K562 (cell line): ENCODE measurements at regions not wholly inside any gene's neighbourhood (a gene's known extent, or its start where the extent isn't known, plus 50 kb on each side); places are given as distances from the start of the nearest gene placed in this dataset.

Source experiments
- ATAC-seq: fragments of 200-7000 bp; cut with Tn5 transposase; 3 replicates; pipeline ENCODE4 v1.9.1; 2020; ENCODE audit warnings: moderate library complexity
- BruUV-seq: library from RNA; stranded (reverse); fragments of 400-500 nt; replicated peaks from 2 replicates; lab custom pipeline; 2021; lab: Mats Ljungman, UMichigan
- CTCF ChIA-PET: fragments of 300-600 bp; formaldehyde crosslinking; extraction: SDS; loops from one replicate; lab custom pipeline; 2021; ENCODE audit warnings: low intra/inter-chr PET ratio; lab: Yijun Ruan, JAX
- POLR2A ChIA-PET: fragments of 300-600, 350-650 bp; sonication (Branson Sonifier 250); formaldehyde crosslinking; extraction: SDS; loops from one replicate; lab custom pipeline; 2021; ENCODE audit warnings: antibody characterized with exemption, inconsistent platforms; lab: Yijun Ruan, JAX
- DNase-seq, 4 experiments: peaks; one replicate each; pipeline versions ENCODE4 v3.0.0 to v3.0.0-alpha.2; 2011 to 2018; ENCODE audit warnings: low spot score in 3 of 4, mixed read lengths in 3 of 4; ENCODE audit errors: extremely low read depth in 1 of 4
- FAIRE-seq: peaks from 2 replicates; lab custom pipeline; 2011; peaks lifted over from hg19 to GRCh38; lab: Jason Lieb, UNC
- H2AFZ ChIP-seq: 2 replicates; pipeline ENCODE4 v1.6.0; 2011; ENCODE audit warnings: low read depth, low read length, control low read depth, inconsistent platforms
- H3K27ac ChIP-seq: fragments of 200-600 bp; 3 replicates; pipeline ENCODE4 v1.8.0; 2011; ENCODE audit warnings: low read depth, mild to moderate bottlenecking, control low read depth, inconsistent platforms, low read length, moderate library complexity, mixed read lengths; ENCODE audit errors: extremely low read depth
- H3K27me3 ChIP-seq, 2 experiments: fragments of 300-600 bp in 1 of 2; 2 replicates in 1 of 2; 3 replicates in 1 of 2; pipeline versions ENCODE4 v1.6.0 to v1.8.0; 2011; ENCODE audit warnings: inconsistent platforms in 2 of 2, low read length in 2 of 2, mild to moderate bottlenecking in 1 of 2, mixed read lengths in 1 of 2, moderate library complexity in 1 of 2; ENCODE audit not compliant: control insufficient read depth in 2 of 2, insufficient read depth in 2 of 2
- H3K36me3 ChIP-seq: fragments of 300-600 bp; 3 replicates; pipeline ENCODE4 v1.8.0; 2011; ENCODE audit warnings: mild to moderate bottlenecking, low read length, inconsistent platforms; ENCODE audit not compliant: control insufficient read depth, insufficient read depth
- H3K4me1 ChIP-seq, 2 experiments: fragments of 200-600 bp in 1 of 2; replicated peaks in 1 of 2; 2 replicates in 1 of 2; 3 replicates in 1 of 2; pipeline versions ENCODE4 v1.5.1 to v1.8.0; 2011; ENCODE audit warnings: inconsistent platforms in 2 of 2, low read length in 2 of 2, mild to moderate bottlenecking in 1 of 2, mixed read lengths in 1 of 2, moderate library complexity in 1 of 2; ENCODE audit not compliant: control insufficient read depth in 2 of 2, insufficient read depth in 2 of 2
- H3K4me2 ChIP-seq: 2 replicates; pipeline ENCODE4 v1.6.1; 2011; ENCODE audit warnings: low read length, control low read depth, inconsistent platforms, mixed read lengths; ENCODE audit not compliant: insufficient read depth
- H3K4me3 ChIP-seq: fragments of 200-600 bp; sonication (generic), shearing (Covaris generic); 2 replicates; pipeline ENCODE4 v1.5.1; 2016; ENCODE audit warnings: control low read depth, inconsistent platforms
- H3K79me2 ChIP-seq: fragments of 200-600 bp; 3 replicates; pipeline ENCODE4 v1.8.0; 2011; ENCODE audit warnings: low read length, inconsistent platforms; ENCODE audit not compliant: control insufficient read depth, insufficient read depth
- H3K9ac ChIP-seq, 2 experiments: 2 replicates each; pipeline versions ENCODE4 v1.6.0 to v1.6.1; 2011; ENCODE audit warnings: low read depth in 2 of 2, low read length in 2 of 2, control low read depth in 1 of 2, inconsistent platforms in 1 of 2, mild to moderate bottlenecking in 1 of 2, mixed read lengths in 1 of 2; ENCODE audit not compliant: insufficient read depth in 1 of 2
- H3K9me1 ChIP-seq: one replicate; pipeline ENCODE4 v1.6.0; 2011; ENCODE audit warnings: inconsistent platforms, mild to moderate bottlenecking, low read length, moderate library complexity; ENCODE audit not compliant: control insufficient read depth, insufficient read depth
- H3K9me3 ChIP-seq: replicated peaks from 2 replicates; pipeline ENCODE4 v1.5.1; 2011; ENCODE audit warnings: low read depth, low read length, inconsistent platforms; ENCODE audit not compliant: control insufficient read depth, insufficient read depth
- H4K20me1 ChIP-seq: replicated peaks from 2 replicates; pipeline ENCODE4 v1.6.1; 2011; ENCODE audit warnings: low read length, inconsistent platforms, mixed read lengths; ENCODE audit not compliant: control insufficient read depth, insufficient read depth
- CBX5 ChIP-seq: IDR thresholded peaks from 2 replicates; pipeline ENCODE4 v1.6.1; 2014; ENCODE audit warnings: low read depth, borderline replicate concordance
- CCNT2 ChIP-seq: IDR thresholded peaks from 2 replicates; pipeline ENCODE4 v1.6.1; 2011; ENCODE audit warnings: borderline replicate concordance, low read depth, mild to moderate bottlenecking, moderate library complexity, mixed read lengths, low read length; ENCODE audit not compliant: insufficient read length; ENCODE audit errors: extremely low read depth
- DDX20 ChIP-seq: fragments of 450-650 bp; IDR thresholded peaks from 2 replicates; pipeline ENCODE4 v1.6.1; 2016; ENCODE audit warnings: missing genetic modification characterization, low read depth, mild to moderate bottlenecking, missing compliant biosample characterization, moderate library complexity
- SIN3A ChIP-seq, 2 experiments: fragments of 150-350 bp in 1 of 2; IDR thresholded peaks; 2 replicates each; pipeline ENCODE4 v1.6.1; 2011 to 2016; ENCODE audit warnings: borderline replicate concordance in 2 of 2, low read depth in 2 of 2, low read length in 2 of 2, mild to moderate bottlenecking in 2 of 2, moderate library complexity in 2 of 2; ENCODE audit not compliant: control insufficient read depth in 1 of 2
- SRSF3 ChIP-seq: fragments of 200-400 bp; formaldehyde crosslinking; IDR thresholded peaks from 2 replicates; pipeline ENCODE4 v1.6.1; 2016; ENCODE audit warnings: mild to moderate bottlenecking, low read length, moderate library complexity; ENCODE audit not compliant: insufficient read depth
- ZBTB40 ChIP-seq, 2 experiments: fragments of 450-650 bp in 1 of 2; sonication (generic) in 1 of 2; formaldehyde crosslinking in 1 of 2; IDR thresholded peaks; 2 replicates each; pipeline versions ENCODE4 v1.7.1 to v1.9.0; 2016 to 2022; ENCODE audit warnings: inconsistent platforms in 1 of 2, mild to moderate bottlenecking in 1 of 2, missing genetic modification reagents in 1 of 2
- ZNF174 ChIP-seq: fragments of 250-450 bp; sonication (Bioruptor Pico); IDR thresholded peaks from 2 replicates; pipeline ENCODE4 v1.4.0; 2020; ENCODE audit warnings: mild to moderate bottlenecking
- ZNF232 ChIP-seq: sonication (generic); formaldehyde crosslinking; IDR thresholded peaks from 2 replicates; pipeline ENCODE4 v1.8.0; 2022; ENCODE audit warnings: mild to moderate bottlenecking, missing genetic modification reagents
- ZNF655 ChIP-seq: fragments of 250-450 bp; sonication (Bioruptor Pico); IDR thresholded peaks from 2 replicates; pipeline ENCODE4 v1.5.0; 2021
- ZNF696 ChIP-seq: fragments of 250-450 bp; sonication (Bioruptor Pico); conservative IDR thresholded peaks from 2 replicates; pipeline ENCODE4 v1.4.0; 2020; ENCODE audit warnings: mild to moderate bottlenecking, moderate library complexity
- WGBS: fragments of 100-300 bp; shearing (Covaris generic); methylation state at CpG from one replicate; pipeline ENCODE4 v1.1.6; 2016; ENCODE audit warnings: low coverage, mixed read lengths; ENCODE audit not compliant: insufficient coverage; ENCODE audit errors: missing lambda C conversion rate; 5-methylcytosine and 5-hydroxymethylcytosine counted together
- in situ Hi-C: fragments of 300-500 bp; cut with MboI; formaldehyde crosslinking; loops from 4 replicates; pipeline ENCODE4 v1.15.0; 2018; ENCODE audit warnings: inconsistent platforms, mixed read lengths
- intact Hi-C: fragments of 100-400 bp; cut with micrococcal nuclease; formaldehyde crosslinking; loops from 2 replicates; pipeline ENCODE4 v1.14.2; 2022

- Histone ChIP-seq H3K4me3 (no peak overlapping the region), H3K36me3 (no peaks in the 10 kb centered on the region), H3K27me3 (0 out of 5 replicates have a peak, but pooled peaks cover 0 to 4% of the 10 kb centered on the region in 2 experiments), H4K20me1 (no peaks in the 10 kb centered on the region), H3K4me1 (no peaks in the 10 kb centered on the region), H3K27ac (no peak overlapping the region), H3K79me2 (no peaks in the 10 kb centered on the region), H3K9ac (no peak overlapping the region; a peak in 1 of 4 replicates), H3K4me2 (no peak overlapping the region), H3K9me3 (no peaks in the 10 kb centered on the region), H2AFZ (peak overlapping the region; percentile 22), H3K9me1 (no peaks in the 10 kb centered on the region)
- in situ Hi-C loops (no loop called here), intact Hi-C loops (no loop called here)
- CTCF ChIA-PET: no interaction called here
- POLR2A ChIA-PET: interaction anchor here (1.1 to 1.6 kb wide), 2 partner anchors 24 to 128 kb away, joined by 3 to 4 read pairs; partner anchors contain the start of gene CHD2
- ATAC-seq (no peak; the same call in 2 of the 3 replicates), DNase-seq (no peak), FAIRE-seq (no peak)
- WGBS: 50% methylated on average over 23 of the region's 24 CpGs
- BruUV-seq: no TSS peak
- TF ChIP-seq DDX20 (tag) (no peak), ZNF174 (CRISPR knock-in tag) (no peak), ZBTB40 (IDR thresholded peaks at IDR 0.05) (no peak), ZBTB40 (CRISPR knock-in tag; IDR thresholded peaks at IDR 0.05) (no peak), SIN3A (IDR thresholded peaks at IDR 0.05; ENCODE audit: borderline replicate concordance in 2 of 2, control insufficient read depth in 1 of 2, low read depth in 2 of 2, low read length in 2 of 2) (no peak), CBX5 (no peak), ZNF655 (CRISPR knock-in tag) (no peak), ZNF696 (CRISPR knock-in tag) (no peak), CCNT2 (no peak), ZNF232 (no peak), SRSF3 (no peak)
Measured at GRCh38 chr15:92772626-92773244, 117.2 kb upstream of the FAM174B start.
